HG03045 (cell line): ENCODE measurements at regions not wholly inside any gene's neighbourhood (a gene's known extent, or its start where the extent isn't known, plus 50 kb on each side); places are given as distances from the start of the nearest gene placed in this dataset.

ENCODE experiments used
- ATAC-seq: cut with Tn5 transposase; IDR thresholded peaks from one replicate; pipeline ENCODE4 v1.9.1; 2021; ENCODE audit warnings: mild to moderate bottlenecking, moderate library complexity; ENCODE audit not compliant: unreplicated experiment

- no peak for ATAC-seq
Observed at GRCh38 chr3:157751386-157751785, 248.2 kb upstream of the VEPH1 start.

DNA sequence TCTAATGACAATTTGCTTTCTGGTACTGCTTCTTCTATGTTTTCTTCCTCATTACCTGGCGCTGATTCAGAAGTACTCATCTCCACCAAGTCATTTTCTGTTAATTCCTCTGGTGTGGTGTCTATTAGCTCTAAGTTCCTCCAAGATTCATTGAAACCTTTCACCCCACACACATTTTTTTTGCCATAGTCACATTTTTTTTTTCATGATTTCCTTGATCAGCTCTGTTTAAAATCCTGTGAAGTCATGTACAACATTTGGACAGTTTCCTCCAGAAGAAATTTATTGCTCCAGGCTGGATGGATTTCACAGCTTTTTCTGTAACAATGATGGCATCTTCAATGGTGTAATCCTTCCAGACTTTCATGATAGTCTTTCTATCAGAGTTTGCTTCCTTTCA, 243.2 kb upstream of the VEPH1 start:
- no peak for ATAC-seq

DNA sequence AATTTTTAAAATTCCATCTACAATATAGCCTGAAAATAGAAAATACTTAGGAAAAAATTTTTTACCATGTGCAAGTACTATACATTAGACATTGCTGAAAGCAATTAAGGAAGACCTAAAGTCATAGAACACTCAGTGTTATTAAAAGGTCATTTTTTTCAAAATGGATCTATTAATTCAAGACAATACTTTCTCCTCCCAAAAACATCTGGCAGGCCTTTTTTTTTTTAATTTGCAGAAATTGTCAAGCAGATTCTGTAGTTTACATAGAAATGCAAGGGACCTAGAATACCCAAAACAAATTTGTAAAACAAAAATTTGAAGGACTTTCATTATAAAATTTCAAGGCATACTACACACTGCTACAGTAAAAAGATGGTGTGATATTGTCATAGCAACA, 238.4 kb upstream of the VEPH1 start:
- no peak for ATAC-seq

GRCh38 chr3:157738441-157738840, 235.2 kb upstream of the VEPH1 start:
- no peak for ATAC-seq

- no peak for ATAC-seq
Observed at GRCh38 chr3:157718800-157719199, 215.6 kb upstream of the VEPH1 start.

GRCh38 chr3:157713101-157713500, 209.9 kb upstream of the VEPH1 start:
- ATAC-seq = no peak

DNA sequence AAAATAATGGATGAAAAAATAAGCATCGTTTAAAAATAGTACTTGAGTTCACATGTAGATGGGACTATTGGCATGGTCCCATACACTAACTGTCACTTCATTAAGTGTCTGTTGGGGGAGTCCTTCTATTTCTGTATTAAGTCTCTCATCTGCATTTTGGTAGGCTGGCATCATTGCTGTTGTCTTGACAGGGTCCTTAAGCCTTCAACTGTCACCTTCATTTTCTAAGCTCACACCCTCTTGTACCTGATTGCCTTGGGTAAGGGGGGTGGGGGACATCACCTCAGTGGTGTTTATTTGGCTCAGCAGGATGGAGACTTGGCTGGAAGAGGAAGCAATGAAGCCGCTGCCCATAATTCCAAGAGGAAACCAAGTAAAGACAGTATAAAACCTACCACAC, 202.0 kb upstream of the VEPH1 start:
- no peak for ATAC-seq

DNA sequence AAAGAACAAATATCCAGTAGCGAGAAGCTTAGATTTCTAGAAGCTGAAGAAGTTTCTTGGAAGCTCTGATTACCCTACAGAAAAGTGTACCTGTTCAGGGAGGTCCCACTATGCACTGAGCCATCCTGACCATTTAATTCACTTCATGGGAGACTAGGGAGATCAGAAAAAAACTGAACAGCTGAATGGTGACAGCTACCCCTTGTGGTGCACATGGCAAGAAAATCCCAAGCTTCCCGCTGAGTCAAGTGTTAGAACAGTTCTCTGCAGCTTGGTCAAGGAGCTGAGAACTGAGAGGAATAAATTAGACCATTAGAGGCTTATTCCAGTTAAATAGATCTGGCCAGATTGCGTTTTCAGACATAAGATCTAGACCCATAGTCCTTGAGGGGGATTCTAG, 197.2 kb upstream of the VEPH1 start:
- no peak for ATAC-seq

- no peak for ATAC-seq
Observed at GRCh38 chr3:157695586-157695985, 192.4 kb upstream of the VEPH1 start.

DNA sequence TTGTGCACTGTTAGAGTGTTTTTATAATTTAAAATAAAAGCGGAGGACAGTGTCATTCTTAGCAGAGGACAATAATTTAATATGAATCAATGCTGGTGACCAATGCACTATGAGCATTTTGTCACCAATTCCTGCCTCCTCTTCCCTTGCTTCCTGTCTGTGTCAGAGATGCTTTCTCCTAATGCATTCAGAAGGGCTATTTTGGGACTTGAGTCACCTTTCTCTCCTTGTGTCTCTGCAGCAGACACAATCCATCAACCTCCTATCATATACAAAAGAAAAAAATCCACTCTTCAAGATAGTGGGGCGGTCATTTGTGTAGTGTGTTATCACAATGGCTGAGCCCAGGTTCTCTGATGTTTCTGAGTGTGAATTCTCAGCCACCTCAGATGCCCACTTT, 191.9 kb upstream of the VEPH1 start:
- no peak for ATAC-seq

DNA sequence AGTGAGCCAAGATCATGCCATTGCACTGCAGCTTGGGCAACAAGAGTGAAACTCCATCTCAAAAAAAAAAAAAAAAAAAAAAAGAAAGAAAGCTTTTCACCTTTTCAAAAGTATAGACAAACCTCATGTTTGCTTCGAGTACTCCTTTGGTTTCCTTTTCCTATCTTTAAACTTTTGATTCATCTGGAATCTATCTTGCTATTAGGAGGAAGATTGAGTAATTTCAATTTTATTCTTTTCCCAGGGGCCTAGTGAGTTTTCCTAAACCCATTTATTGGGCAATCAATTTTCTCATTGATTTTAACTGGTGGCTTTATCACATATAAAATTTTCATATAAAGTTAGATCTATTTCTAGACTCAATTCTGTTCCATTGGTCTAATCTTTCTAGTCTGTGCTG, 190.5 kb upstream of the VEPH1 start:
- ATAC-seq = no peak

GRCh38 chr3:157692468-157692867, 189.3 kb upstream of the VEPH1 start:
- ATAC-seq = no peak

DNA sequence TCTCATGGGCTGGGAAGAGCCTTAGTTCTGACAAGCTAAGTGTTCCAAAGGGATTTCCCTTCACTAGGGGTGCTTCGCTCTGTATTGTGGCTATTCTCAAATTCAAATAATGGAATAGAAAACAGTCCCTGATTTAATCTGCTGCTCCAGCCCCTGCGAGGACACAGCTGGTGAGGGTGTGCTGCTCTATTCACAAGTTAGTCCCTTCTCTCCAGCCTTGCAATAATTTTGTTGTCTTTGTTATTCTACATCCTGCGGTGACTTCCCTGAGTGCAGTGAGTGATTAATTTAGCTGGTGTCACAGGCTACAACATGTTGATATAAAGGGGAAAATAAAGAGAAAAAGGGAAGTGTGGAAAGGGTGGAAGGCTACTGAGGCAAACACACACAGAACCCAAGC, 180.5 kb upstream of the VEPH1 start:
- ATAC-seq = no peak

DNA sequence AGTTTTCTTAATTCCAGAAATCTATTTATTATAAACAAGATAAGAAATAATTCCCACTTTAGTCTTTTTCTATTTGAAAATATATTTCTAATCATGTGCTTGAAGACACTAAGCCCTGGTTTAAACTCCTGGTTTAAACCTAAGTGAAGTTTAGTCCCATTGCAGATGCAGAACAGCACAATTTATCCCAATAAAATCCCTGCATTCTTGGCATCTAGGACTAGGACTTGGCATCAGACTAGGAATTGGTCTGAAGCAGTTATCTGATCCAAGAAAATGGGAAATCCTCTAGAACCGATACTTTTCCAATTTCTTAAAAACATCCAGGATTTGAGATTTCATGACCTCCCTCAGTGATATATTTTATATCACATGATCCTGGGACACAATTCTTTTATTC, 168.8 kb upstream of the VEPH1 start:
- ATAC-seq = no peak

GRCh38 chr3:157671656-157672055, 168.4 kb upstream of the VEPH1 start:
- no peak for ATAC-seq

DNA sequence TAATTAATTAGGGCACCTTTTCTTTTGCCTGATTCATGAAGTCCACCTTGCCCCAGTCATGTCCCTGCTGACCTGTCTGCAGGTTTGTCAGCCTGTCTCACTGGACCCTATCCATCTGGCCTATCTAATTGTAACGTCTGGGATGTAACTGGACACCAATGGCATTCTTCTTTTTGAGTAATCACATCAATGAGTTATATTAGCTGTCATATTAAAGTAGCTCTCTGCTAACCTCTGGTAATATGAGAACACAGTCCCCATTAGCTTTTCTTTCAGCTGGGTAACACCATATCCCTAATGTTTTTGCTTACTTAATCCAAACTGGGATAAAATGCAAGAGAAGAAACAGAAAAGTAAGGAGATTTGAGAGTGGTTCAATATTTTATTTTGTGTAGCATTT, 166.2 kb upstream of the VEPH1 start:
- ATAC-seq = no peak

- ATAC-seq = no peak
Observed at GRCh38 chr3:157667493-157667892, 164.3 kb upstream of the VEPH1 start.

GRCh38 chr3:157662171-157662570, 159.0 kb upstream of the VEPH1 start:
- no peak for ATAC-seq

GRCh38 chr3:157660847-157661246, 157.6 kb upstream of the VEPH1 start:
- no peak for ATAC-seq

DNA sequence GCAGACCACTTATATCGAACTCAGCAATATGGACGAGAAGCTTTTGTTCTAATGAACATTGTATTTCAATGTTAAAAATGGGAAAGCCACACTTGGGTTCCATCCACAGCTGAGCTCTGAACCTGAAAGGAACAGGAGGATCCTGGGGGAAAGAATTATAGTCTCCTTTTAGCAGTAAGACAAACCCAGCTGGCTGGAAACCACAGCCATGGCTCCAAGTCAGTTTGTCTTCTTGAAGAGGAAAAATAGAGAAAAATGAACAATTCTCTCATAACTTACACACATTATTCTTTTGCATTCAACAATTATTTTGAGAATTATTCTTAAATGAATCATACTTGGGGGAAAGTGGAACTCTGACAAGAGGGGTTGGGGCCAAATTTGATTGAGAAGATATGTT, 149.2 kb upstream of the VEPH1 start:
- ATAC-seq = no peak

GRCh38 chr3:157650699-157651098, 147.5 kb upstream of the VEPH1 start:
- ATAC-seq = no peak

DNA sequence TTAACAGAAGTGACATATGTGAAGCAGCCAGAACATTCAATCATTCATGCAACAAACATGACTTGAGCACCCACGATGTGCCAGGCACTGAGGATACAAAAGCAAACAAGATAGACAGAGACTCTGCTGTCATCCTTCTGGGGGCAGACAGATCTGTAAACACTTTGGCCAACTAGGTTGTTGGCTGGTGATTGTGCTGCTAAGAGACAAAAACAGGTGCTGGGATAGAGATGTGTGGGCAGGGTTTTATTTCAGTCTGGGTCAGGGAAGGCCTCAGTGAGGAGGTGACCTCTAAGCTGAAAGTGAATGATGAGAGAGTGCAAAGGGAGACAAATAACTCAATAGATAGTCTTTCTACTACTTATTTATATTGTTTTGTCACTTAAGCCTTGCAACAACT, 147.0 kb upstream of the VEPH1 start:
- ATAC-seq = no peak

- no peak for ATAC-seq
Observed at GRCh38 chr3:157649511-157649910, 146.3 kb upstream of the VEPH1 start.

DNA sequence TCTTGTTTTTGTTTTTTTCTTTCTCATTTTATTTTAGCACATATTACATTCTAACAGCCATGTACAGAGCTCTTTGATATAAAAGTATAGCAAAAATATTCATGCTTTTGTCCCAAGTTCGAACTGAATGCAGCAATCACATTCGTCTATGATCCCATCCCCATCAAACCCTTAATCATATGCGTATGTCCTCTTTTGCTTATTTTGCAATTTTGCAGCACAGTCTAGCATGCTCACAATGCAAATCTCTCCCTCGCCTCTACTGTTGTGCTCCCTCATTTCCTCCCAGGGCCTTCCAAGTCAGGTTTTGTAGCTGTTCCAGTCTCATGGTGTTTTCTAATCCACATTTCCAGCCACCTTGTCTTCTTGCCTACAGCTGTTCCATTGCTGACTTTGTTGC, 144.6 kb upstream of the VEPH1 start:
- ATAC-seq = no peak
